Fibroblast of lung (primary cell): ENCODE measurements at regions not wholly inside any gene's neighbourhood (a gene's known extent, or its start where the extent isn't known, plus 50 kb on each side); places are given as distances from the start of the nearest gene placed in this dataset.

Experiments used
- DNase-seq, 2 donors: peaks; one replicate each; pipeline versions ENCODE4 v3.0.0 to v3.0.0-alpha.2; 2010; ENCODE audit warnings: low read depth in 2 of 2
- H2AFZ ChIP-seq: 2 replicates; pipeline ENCODE4 v1.5.1; 2012; ENCODE audit warnings: low read length, control low read depth, inconsistent platforms
- H3K27ac ChIP-seq: 2 replicates; pipeline ENCODE4 v1.5.1; 2011; ENCODE audit warnings: low read length, control low read depth; ENCODE audit not compliant: insufficient read depth
- H3K27me3 ChIP-seq: 2 replicates; pipeline ENCODE4 v1.5.1; 2011; ENCODE audit warnings: mild to moderate bottlenecking, low read length; ENCODE audit not compliant: control insufficient read depth, insufficient read depth
- H3K36me3 ChIP-seq: 2 replicates; pipeline ENCODE4 v1.5.1; 2011; ENCODE audit warnings: low read length; ENCODE audit not compliant: control insufficient read depth, insufficient read depth
- H3K4me1 ChIP-seq: 2 replicates; pipeline ENCODE4 v1.5.1; 2011; ENCODE audit warnings: low read length; ENCODE audit not compliant: control insufficient read depth, insufficient read depth; ENCODE audit errors: extremely low read depth
- H3K4me2 ChIP-seq: 2 replicates; pipeline ENCODE4 v1.5.1; 2011; ENCODE audit warnings: low read length, control low read depth; ENCODE audit not compliant: insufficient read depth; ENCODE audit errors: extremely low read depth
- H3K4me3 ChIP-seq, 4 experiments: fragments of 200-600 bp in 1 of 4; sonication (generic) in 1 of 4; replicated peaks in 1 of 4; 2 replicates each; pipeline ENCODE4 v1.5.1; 2011 to 2016; ENCODE audit warnings: low read length in 4 of 4, low read depth in 3 of 4, mild to moderate bottlenecking in 3 of 4, control low read depth in 2 of 4, inconsistent platforms in 1 of 4, mixed read lengths in 1 of 4; ENCODE audit not compliant: insufficient read depth in 1 of 4; ENCODE audit errors: control extremely low read depth in 1 of 4
- H3K79me2 ChIP-seq: 2 replicates; pipeline ENCODE4 v1.5.1; 2012; ENCODE audit warnings: mild to moderate bottlenecking, low read length, inconsistent platforms; ENCODE audit not compliant: control insufficient read depth, insufficient read depth
- H3K9ac ChIP-seq: 2 replicates; pipeline ENCODE4 v1.5.1; 2011; ENCODE audit warnings: mild to moderate bottlenecking, low read length, control low read depth; ENCODE audit not compliant: insufficient read depth
- H3K9me3 ChIP-seq: 2 replicates; pipeline ENCODE4 v1.5.1; 2012; ENCODE audit warnings: low read depth, low read length; ENCODE audit not compliant: control insufficient read depth, insufficient read depth
- H4K20me1 ChIP-seq: 2 replicates; pipeline ENCODE4 v1.5.1; 2011; ENCODE audit warnings: low read length; ENCODE audit not compliant: control insufficient read depth, insufficient read depth; ENCODE audit errors: extremely low read depth
- CTCF ChIP-seq, 2 donors: IDR thresholded peaks in 1 of 2; conservative IDR thresholded peaks in 1 of 2; 1 replicate in 1 of 2; 2 replicates in 1 of 2; pipeline ENCODE4 v1.5.1; 2011 to 2012; ENCODE audit warnings: low read length in 2 of 2, control low read depth in 1 of 2, inconsistent platforms in 1 of 2, low read depth in 1 of 2, mild to moderate bottlenecking in 1 of 2
- EZH2 ChIP-seq: IDR thresholded peaks from 2 replicates; pipeline ENCODE4 v1.5.1; 2012; ENCODE audit warnings: low read length, control low read depth, mild to moderate bottlenecking; ENCODE audit errors: missing control alignments

- Histone ChIP-seq H3K79me2 (no peaks in the 10 kb centered on the region), H3K27ac (no peak overlapping the region), H2AFZ (no peak overlapping the region), H3K4me2 (no peak overlapping the region), H3K36me3 (no peaks in the 10 kb centered on the region), H3K9ac (no peak overlapping the region), H3K9me3 (no peaks in the 10 kb centered on the region), H3K4me1 (peaks cover 9% of the 10 kb centered on the region), H3K27me3 (no peaks in the 10 kb centered on the region), H3K4me3 (no peak overlapping the region), H4K20me1 (no peaks in the 10 kb centered on the region)
- no peak for DNase-seq
- TF ChIP-seq CTCF (conservative IDR thresholded peaks at IDR 0.05 in 1 of 2, IDR thresholded peaks at IDR 0.05 in 1 of 2; ENCODE audit: low read depth in 1 of 2, low read length in 2 of 2), result no peak
- no peak for TF ChIP-seq EZH2
These were observed 247.3 kb downstream of the TTC32 start for GRCh38 chr2:19654310-19655090.

GRCh38 chr2:19653509-19653908 lies 248.3 kb downstream of the TTC32 start:
- no peaks in the 10 kb centered on the region for H3K36me3 ChIP-seq
- DNase-seq, result no peak
- H3K4me2 ChIP-seq, result no peak overlapping the region
- no peak overlapping the region for H3K9ac ChIP-seq
- no peak overlapping the region for H3K4me3 ChIP-seq
- no peak overlapping the region for H2AFZ ChIP-seq
- no peaks in the 10 kb centered on the region for H3K9me3 ChIP-seq
- H3K4me1 ChIP-seq, result peaks cover 15% of the 10 kb centered on the region
- no peak overlapping the region for H3K27ac ChIP-seq
- H4K20me1 ChIP-seq, result no peaks in the 10 kb centered on the region
- H3K79me2 ChIP-seq, result no peaks in the 10 kb centered on the region
- H3K27me3 ChIP-seq, result no peaks in the 10 kb centered on the region
- TF ChIP-seq CTCF (conservative IDR thresholded peaks at IDR 0.05 in 1 of 2, IDR thresholded peaks at IDR 0.05 in 1 of 2; ENCODE audit: low read depth in 1 of 2, low read length in 2 of 2) (no peak), EZH2 (no peak)

- Histone ChIP-seq H3K27me3 (no peaks in the 10 kb centered on the region), H2AFZ (no peak overlapping the region), H4K20me1 (no peaks in the 10 kb centered on the region), H3K4me3 (no peak overlapping the region), H3K9me3 (no peaks in the 10 kb centered on the region), H3K27ac (no peak overlapping the region), H3K4me2 (no peak overlapping the region), H3K9ac (no peak overlapping the region), H3K79me2 (no peaks in the 10 kb centered on the region), H3K4me1 (peaks cover 17% of the 10 kb centered on the region), H3K36me3 (no peaks in the 10 kb centered on the region)
- TF ChIP-seq EZH2, result no peak
- no peak for TF ChIP-seq CTCF (conservative IDR thresholded peaks at IDR 0.05 in 1 of 2, IDR thresholded peaks at IDR 0.05 in 1 of 2; ENCODE audit: low read depth in 1 of 2, low read length in 2 of 2)
- DNase-seq, result peak in 1 of 2 donors; percentile 14
These were observed 249.0 kb downstream of the TTC32 start for GRCh38 chr2:19652811-19653210.
